DND-41 (cell line): ENCODE measurements at regions not wholly inside any gene's neighbourhood (a gene's known extent, or its start where the extent isn't known, plus 50 kb on each side); places are given as distances from the start of the nearest gene placed in this dataset.

Experiments used
- CTCF ChIP-seq: IDR thresholded peaks from 2 replicates; pipeline ENCODE4 v1.5.1; 2012; ENCODE audit warnings: borderline replicate concordance, low read length, moderate library complexity, mild to moderate bottlenecking; ENCODE audit not compliant: poor library complexity, severe bottlenecking; ENCODE audit errors: extremely low read depth
- EZH2 ChIP-seq: IDR thresholded peaks from 3 replicates; pipeline ENCODE4 v1.6.1; 2012; ENCODE audit warnings: borderline replicate concordance, low read depth, mild to moderate bottlenecking, moderate library complexity, low read length, inconsistent platforms; ENCODE audit not compliant: severe bottlenecking

GRCh38 chr19:28882818-28883217, 330.1 kb downstream of the UQCRFS1 start:
- TF ChIP-seq CTCF = no peak
- TF ChIP-seq EZH2 = no peak
